HEK293T (cell line): ENCODE measurements at regions not wholly inside any gene's neighbourhood (a gene's known extent, or its start where the extent isn't known, plus 50 kb on each side); places are given as distances from the start of the nearest gene placed in this dataset.

Experiments
- BHLHE40 ChIP-seq: fragments of 450-650 bp; IDR thresholded peaks from 2 replicates; pipeline ENCODE4 v1.6.1; 2016; ENCODE audit warnings: mild to moderate bottlenecking, moderate library complexity, borderline replicate concordance
- FOXM1 ChIP-seq: fragments of 450-650 bp; IDR thresholded peaks from 2 replicates; pipeline ENCODE4 v1.6.1; 2017; ENCODE audit warnings: mild to moderate bottlenecking, borderline replicate concordance
- HDGF ChIP-seq: fragments of 450-650 bp; IDR thresholded peaks from 2 replicates; pipeline ENCODE4 v1.6.1; 2017; ENCODE audit warnings: antibody characterized with exemption, borderline replicate concordance

DNA sequence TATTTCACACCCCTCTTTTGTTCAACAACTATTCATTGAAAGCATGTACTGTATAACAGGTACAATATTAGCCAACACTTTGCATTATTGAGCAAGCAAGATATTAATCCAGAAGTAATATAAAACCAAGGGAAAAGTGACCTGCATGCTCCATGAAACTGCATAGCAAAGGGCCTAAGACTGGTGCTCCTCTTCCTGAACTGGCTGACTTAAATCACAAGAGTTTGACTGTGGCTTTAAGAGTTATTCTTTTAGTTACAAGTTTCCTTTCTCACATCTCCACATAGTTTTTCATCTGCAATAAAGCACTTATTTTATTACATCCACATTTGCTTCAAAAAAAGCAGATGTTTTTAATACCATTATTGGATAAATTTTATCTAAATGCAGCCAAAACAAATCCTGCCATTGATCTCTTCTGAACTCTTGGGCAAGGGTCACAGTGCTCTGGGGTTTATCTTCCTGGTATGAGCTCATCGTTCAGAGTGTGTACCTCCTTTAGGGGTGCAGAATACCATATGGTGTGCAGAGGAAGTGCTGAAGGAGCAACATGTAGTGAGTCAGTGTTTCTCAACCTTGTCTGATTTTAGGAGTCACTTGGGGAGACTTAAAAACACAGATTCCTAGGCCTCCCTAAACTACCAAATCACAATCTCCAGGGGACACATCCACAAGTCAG lies 1225.9 kb upstream of the MAP3K7 start:
- TF ChIP-seq FOXM1 (no peak), HDGF (no peak), BHLHE40 (no peak)
